Retina (tissue), 1 donor: ENCODE measurements at regions not wholly inside any gene's neighbourhood (a gene's known extent, or its start where the extent isn't known, plus 50 kb on each side); places are given as distances from the start of the nearest gene placed in this dataset.
"Not testable (repeated sequence)": the region's sequence is repeated elsewhere in the genome, so short reads cannot be mapped to it uniquely, and the experiment has no call there.

Experiments used
- DNase-seq: peaks from one replicate; pipeline ENCODE4 v3.0.0-alpha.2; 2016

DNA sequence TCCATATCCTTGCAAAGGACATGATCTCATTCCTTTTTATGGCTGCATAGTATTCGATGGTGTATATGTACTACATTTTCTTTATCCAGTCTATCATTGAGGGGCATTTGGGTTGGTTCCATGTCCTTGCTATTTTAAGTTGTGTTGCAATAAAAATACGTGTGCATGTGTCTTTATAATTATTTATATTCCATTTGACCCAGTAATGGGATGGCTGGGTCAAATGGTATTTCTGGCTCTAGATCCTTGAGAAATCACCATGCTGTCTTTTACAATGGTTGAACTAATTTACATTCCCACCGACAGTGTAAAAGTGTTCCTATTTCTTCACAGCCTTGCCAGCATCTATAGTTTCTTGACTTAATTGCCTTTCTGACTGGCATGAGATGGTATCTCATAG is 972.6 kb upstream of the KCND2 start:
- not testable (repeated sequence) for DNase-seq

DNA sequence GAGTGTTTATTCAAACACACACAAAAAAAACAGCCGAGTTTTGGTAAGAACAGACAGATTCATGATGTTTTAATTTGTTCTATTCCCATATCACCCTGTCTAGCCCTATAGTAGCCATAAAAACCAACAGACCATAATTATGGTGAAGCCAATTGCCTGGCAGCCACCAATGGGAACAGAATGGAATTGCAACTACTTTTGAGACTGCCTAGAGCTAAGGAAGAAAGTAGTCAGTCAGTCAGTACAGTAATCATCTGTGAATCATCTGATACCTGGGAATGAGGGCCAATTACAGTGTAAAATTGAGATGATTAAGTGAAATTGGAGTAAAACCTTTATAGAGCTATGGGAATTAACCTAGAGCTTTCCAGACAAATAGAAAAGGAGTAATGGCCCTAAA is 952.7 kb upstream of the KCND2 start:
- DNase-seq: no peak

DNA sequence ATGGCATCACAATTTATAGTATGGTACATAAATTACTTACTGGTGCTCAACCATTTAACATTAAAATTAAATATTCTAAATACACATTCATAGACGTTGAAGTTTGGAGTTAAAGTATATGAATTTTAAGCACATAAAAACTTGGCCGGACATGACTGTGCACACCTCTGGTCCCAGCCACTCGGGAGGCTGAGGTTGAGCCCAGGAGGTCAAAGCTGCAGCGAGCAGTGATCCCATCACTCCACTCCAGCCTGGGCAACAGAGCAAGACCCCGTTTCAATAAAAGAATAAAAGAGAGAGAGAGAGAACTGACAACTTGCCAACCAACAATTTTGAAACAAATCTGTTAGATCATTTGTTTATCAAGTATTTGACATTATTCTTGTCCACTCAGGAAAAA is 943.3 kb upstream of the KCND2 start:
- DNase-seq: no peak

GRCh38 chr7:119335405-119335804 is 937.6 kb upstream of the KCND2 start:
- DNase-seq: no peak

GRCh38 chr7:119341822-119342221 is 931.2 kb upstream of the KCND2 start:
- no peak for DNase-seq

GRCh38 chr7:119343289-119343688 is 929.7 kb upstream of the KCND2 start:
- DNase-seq: no peak

DNA sequence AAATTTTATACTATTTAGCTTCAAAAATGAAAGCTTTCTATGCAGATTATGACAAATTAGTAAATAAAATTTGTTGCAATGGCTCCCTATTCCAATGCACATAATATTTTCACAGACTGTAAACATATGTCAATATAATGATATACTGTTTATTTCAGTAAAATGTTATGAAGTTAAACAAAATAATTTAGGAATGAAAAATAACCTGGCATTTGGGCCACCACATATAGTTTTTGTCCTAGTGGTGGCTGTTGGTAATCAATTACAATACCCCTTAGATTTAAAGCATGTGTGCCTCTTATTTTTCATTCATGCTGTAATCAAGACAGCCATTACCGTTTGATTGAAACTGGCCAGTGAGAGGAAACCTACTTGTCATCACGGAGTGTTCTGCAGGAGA is 928.5 kb upstream of the KCND2 start:
- DNase-seq: no peak

- DNase-seq: no peak
These were observed 924.5 kb upstream of the KCND2 start for GRCh38 chr7:119348491-119348890.

GRCh38 chr7:119350334-119350733 is 922.6 kb upstream of the KCND2 start:
- DNase-seq: no peak

DNA sequence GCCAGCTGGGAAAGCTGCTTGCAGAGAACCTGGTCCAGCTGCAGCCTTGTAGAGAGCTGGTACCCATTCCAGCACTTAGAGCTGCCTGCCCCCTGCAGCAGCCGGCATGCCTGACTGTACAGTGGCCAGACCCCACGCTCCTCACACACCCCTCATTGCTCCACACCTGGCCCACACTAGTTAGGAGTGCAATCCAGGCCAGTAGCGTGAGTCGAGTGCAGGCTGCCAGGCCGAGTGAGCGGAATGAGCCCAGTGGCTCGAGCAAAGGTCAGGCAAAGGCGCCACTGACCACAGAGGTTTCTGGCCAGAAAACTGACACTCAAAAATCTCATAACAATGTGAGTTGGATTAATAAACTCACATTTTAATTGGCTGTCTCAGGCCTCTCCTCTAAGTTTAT is 921.7 kb upstream of the KCND2 start:
- DNase-seq: no peak

GRCh38 chr7:119374436-119374835 is 898.5 kb upstream of the KCND2 start:
- no peak for DNase-seq

GRCh38 chr7:119377861-119378260 is 895.1 kb upstream of the KCND2 start:
- DNase-seq: no peak

DNA sequence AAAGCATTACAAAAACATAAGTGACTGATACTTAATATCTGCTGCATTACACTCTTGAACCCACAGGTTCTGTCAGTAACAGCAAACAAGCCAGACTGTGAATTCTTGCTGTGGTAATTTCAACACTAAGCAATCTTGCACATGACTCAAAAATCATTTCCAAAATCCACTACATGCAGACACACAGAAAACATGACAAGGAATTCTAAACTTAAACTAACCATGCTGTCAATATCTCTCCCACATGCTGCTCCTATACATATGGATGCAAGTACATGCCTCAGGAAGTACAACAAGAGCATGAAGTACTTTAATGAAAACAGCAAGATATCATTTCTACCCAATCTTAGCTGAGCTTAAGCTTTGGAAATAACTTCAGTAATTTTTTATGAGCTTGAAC is 890.2 kb upstream of the KCND2 start:
- DNase-seq: no peak

DNA sequence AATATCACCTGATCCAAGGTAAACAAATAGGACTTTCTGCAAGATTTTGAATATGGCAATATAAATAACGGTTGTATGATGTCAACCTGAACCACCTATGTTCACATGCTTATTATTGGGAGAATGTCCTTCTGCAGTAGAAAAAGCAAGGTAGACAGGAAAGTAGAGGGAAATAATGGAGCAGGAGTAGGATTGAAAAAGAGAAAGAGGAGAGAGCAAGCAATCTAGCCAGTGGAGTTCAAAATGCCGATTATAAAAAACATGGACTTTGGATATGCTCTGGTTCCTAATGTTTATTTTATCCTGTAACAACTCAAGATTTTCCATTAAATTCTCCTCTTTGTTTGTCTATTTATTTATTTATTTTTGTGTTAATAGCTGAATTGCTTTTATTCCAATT is 878.0 kb upstream of the KCND2 start:
- DNase-seq: no peak

GRCh38 chr7:119397156-119397555 is 875.8 kb upstream of the KCND2 start:
- no peak for DNase-seq

- no peak for DNase-seq
These were observed 864.4 kb upstream of the KCND2 start for GRCh38 chr7:119408596-119408995.

DNA sequence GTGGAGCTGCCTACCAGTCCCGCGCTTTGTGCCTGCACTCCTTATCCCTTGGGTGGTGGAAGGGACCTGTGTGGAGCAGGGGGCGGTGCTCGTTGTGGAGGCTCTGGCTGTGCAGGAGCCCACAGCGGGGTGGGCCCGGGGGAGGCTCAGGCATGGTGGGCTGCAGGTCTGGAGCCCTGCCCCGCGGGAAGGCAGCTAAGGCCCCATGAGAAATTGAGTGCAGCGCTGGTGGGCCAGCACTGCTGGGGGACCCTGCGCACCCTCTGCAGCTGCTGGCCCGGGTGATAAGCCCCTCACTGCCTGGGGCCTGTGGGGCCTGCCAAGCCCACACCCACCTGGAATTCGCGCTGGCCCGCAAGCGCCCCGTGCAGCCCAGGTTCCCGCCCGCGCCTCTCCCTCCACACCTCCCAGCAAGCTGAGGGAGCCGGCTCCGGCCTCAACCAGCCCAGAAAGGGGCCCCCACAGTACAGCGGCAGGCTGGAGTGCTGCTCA is 859.6 kb upstream of the KCND2 start:
- no peak for DNase-seq

DNA sequence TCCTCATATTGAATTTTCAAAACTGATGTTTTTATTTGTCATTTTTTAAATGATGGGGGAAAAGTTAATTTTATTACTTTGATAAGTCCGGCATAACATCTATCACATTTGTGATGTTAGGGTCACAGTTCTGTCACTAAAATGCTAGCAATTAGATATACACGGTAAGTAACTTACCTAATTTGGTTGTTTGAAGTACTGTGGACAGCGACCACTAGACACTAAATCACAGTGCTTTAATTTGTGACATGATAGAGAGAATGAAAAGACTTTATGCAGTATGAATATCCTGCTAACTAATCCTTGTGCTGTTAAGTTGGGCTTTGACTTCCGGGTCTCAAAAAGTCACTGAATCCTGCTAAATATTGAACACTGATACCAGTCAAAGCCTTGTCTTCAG is 857.3 kb upstream of the KCND2 start:
- DNase-seq: no peak

GRCh38 chr7:119421657-119422056 is 851.3 kb upstream of the KCND2 start:
- no peak for DNase-seq

DNA sequence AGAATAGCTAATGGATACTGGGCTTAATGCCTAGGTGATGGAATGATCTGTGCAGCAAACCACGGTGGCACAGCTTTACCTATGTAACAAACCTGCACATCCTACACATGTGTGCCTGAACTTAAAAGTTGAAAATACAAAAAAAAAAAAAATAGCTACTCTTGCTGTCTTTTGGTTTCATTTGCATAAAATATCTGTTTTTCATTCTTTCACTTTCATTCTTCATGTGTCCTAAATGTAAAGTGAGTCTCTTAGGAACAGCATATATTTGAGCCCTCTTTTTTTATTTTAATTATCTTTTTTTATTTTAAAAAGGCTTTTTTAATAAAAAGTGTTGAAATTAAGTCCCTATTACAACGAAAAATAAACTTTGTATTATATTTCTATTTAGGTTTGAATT is 836.1 kb upstream of the KCND2 start:
- no peak for DNase-seq

DNA sequence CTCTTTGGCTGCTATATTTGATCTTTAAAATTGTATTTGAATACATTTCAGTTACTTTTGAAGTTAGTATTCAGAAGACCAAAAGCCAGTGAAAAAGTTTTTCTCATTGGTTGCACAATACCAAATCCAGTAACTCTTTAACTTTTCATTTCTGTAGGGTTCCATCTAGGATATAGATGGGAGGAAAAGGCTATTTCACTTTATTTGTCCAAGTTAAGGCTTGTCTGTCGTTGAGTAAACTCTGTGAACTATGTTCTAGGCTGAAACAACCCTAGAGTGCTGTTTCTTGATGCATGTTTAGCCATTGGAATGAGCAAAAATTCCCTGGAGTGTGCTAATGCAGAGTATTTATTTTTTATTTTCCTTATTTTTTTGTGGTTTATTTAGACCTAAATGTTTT is 834.7 kb upstream of the KCND2 start:
- DNase-seq: no peak

- DNase-seq: no peak
These were observed 833.8 kb upstream of the KCND2 start for GRCh38 chr7:119439192-119439591.

- DNase-seq: no peak
These were observed 820.6 kb upstream of the KCND2 start for GRCh38 chr7:119452401-119452800.

GRCh38 chr7:119465798-119466305 is 807.1 kb upstream of the KCND2 start:
- no peak for DNase-seq

DNA sequence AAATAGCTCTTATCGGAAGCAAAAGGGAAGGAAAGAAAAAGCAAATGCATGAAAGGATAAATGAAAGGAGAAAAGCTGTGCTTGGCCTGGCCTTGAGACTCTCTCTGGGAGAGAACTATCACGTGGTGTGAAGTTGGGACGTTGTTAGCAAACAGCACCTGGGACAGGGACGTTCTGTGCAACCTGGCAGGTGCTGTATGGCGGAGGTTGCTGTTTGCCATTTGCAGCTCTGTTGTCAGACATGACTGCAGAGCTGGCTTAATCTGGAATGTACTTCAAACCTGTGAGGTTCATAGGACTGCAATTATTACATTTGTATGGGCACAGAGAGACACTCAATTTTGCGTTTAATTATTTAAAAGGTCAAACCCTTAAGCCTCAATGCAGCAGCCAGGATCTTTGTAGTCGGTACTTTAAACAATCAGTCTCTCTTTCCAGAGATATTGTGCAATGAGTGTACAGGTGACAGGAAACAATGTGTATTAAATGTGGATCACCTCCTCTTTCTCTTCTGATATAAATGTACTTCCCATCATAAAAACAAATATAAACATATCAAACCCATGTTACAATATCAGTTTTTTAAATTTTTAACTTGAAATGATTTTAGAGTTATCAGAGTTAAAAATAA is 800.5 kb upstream of the KCND2 start:
- DNase-seq: peak; percentile 51
